KMS-11 (cell line): ENCODE measurements at regions not wholly inside any gene's neighbourhood (a gene's known extent, or its start where the extent isn't known, plus 50 kb on each side); places are given as distances from the start of the nearest gene placed in this dataset.

Source experiments
- H2AFZ ChIP-seq: fragments of 200-600 bp; sonication (generic); 2 replicates; pipeline ENCODE4 v1.6.1; 2016; ENCODE audit warnings: antibody characterized with exemption, mixed run types, low read depth
- H3K27ac ChIP-seq: fragments of 200-600 bp; sonication (generic); 2 replicates; pipeline ENCODE4 v1.6.1; 2016; ENCODE audit warnings: mild to moderate bottlenecking, mixed run types
- H3K27me3 ChIP-seq: fragments of 200-600 bp; sonication (generic); 2 replicates; pipeline ENCODE4 v1.6.1; 2017; ENCODE audit warnings: mild to moderate bottlenecking, low read depth, mixed run types, moderate library complexity; ENCODE audit not compliant: insufficient read depth
- H3K36me3 ChIP-seq: fragments of 200-600 bp; sonication (generic); 2 replicates; pipeline ENCODE4 v1.6.1; 2017; ENCODE audit warnings: mild to moderate bottlenecking, mixed run types; ENCODE audit not compliant: insufficient read depth
- H3K4me1 ChIP-seq: fragments of 200-600 bp; sonication (generic); 2 replicates; pipeline ENCODE4 v1.6.1; 2016; ENCODE audit warnings: mild to moderate bottlenecking, low read depth, mixed run types; ENCODE audit not compliant: poor library complexity, severe bottlenecking
- H3K4me2 ChIP-seq: fragments of 200-600 bp; sonication (generic); 2 replicates; pipeline ENCODE4 v1.7.0; 2016; ENCODE audit warnings: mild to moderate bottlenecking, mixed run types
- H3K4me3 ChIP-seq: fragments of 200-600 bp; sonication (generic); IDR thresholded peaks from 2 replicates; pipeline ENCODE4 v1.6.1; 2017; ENCODE audit warnings: low read depth, low read length, mixed read lengths; ENCODE audit not compliant: insufficient read depth
- H3K79me2 ChIP-seq: fragments of 200-600 bp; sonication (generic); 2 replicates; pipeline ENCODE4 v1.6.1; 2016; ENCODE audit warnings: low read depth, mixed run types; ENCODE audit not compliant: insufficient read depth
- H3K9ac ChIP-seq: fragments of 200-600 bp; sonication (generic); 2 replicates; pipeline ENCODE4 v1.6.1; 2016; ENCODE audit warnings: mild to moderate bottlenecking, mixed run types
- H4K20me1 ChIP-seq: fragments of 200-600 bp; sonication (generic); 2 replicates; pipeline ENCODE4 v1.6.1; 2016; ENCODE audit warnings: mild to moderate bottlenecking, mixed run types; ENCODE audit not compliant: insufficient read depth
- TF ChIP-seq, protein P1 (sequence below): fragments of 200-600 bp; sonication (generic); conservative IDR thresholded peaks from 2 replicates; pipeline ENCODE4 v1.6.1; 2017; ENCODE audit warnings: low read depth, mild to moderate bottlenecking, antibody characterized with exemption, low read length, moderate library complexity, mixed read lengths

GRCh38 chr9:22863106-22863505, 416.5 kb downstream of the DMRTA1 start:
- no peaks in the 10 kb centered on the region for H3K79me2 ChIP-seq
- H3K27me3 ChIP-seq, result no peaks in the 10 kb centered on the region
- no peaks in the 10 kb centered on the region for H3K36me3 ChIP-seq
- no peaks in the 10 kb centered on the region for H4K20me1 ChIP-seq
- no peak overlapping the region for H3K27ac ChIP-seq
- H3K4me3 ChIP-seq, result no peak overlapping the region
- H3K4me2 ChIP-seq, result no peak overlapping the region
- H2AFZ ChIP-seq, result no peak overlapping the region
- TF ChIP-seq, protein P1, sequence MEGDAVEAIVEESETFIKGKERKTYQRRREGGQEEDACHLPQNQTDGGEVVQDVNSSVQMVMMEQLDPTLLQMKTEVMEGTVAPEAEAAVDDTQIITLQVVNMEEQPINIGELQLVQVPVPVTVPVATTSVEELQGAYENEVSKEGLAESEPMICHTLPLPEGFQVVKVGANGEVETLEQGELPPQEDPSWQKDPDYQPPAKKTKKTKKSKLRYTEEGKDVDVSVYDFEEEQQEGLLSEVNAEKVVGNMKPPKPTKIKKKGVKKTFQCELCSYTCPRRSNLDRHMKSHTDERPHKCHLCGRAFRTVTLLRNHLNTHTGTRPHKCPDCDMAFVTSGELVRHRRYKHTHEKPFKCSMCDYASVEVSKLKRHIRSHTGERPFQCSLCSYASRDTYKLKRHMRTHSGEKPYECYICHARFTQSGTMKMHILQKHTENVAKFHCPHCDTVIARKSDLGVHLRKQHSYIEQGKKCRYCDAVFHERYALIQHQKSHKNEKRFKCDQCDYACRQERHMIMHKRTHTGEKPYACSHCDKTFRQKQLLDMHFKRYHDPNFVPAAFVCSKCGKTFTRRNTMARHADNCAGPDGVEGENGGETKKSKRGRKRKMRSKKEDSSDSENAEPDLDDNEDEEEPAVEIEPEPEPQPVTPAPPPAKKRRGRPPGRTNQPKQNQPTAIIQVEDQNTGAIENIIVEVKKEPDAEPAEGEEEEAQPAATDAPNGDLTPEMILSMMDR, result no peak
- H3K4me1 ChIP-seq, result no peaks in the 10 kb centered on the region
- H3K9ac ChIP-seq, result no peak overlapping the region

- no peaks in the 10 kb centered on the region for H3K27me3 ChIP-seq
- no peaks in the 10 kb centered on the region for H4K20me1 ChIP-seq
- H3K4me3 ChIP-seq, result no peak overlapping the region
- no peak overlapping the region for H2AFZ ChIP-seq
- no peaks in the 10 kb centered on the region for H3K79me2 ChIP-seq
- no peak overlapping the region for H3K9ac ChIP-seq
- TF ChIP-seq, protein P1, result no peak
- no peak overlapping the region for H3K4me2 ChIP-seq
- H3K27ac ChIP-seq, result no peak overlapping the region
- H3K4me1 ChIP-seq, result no peaks in the 10 kb centered on the region
- no peaks in the 10 kb centered on the region for H3K36me3 ChIP-seq
Measured at GRCh38 chr9:22863736-22864135, 417.1 kb downstream of the DMRTA1 start.

GRCh38 chr9:22893196-22893843, 446.7 kb downstream of the DMRTA1 start:
- Histone ChIP-seq H3K27ac (no peak overlapping the region), H3K79me2 (no peaks in the 10 kb centered on the region), H3K27me3 (no peaks in the 10 kb centered on the region), H3K9ac (no peak overlapping the region), H4K20me1 (no peaks in the 10 kb centered on the region), H3K4me2 (no peak overlapping the region), H3K4me3 (no peak overlapping the region), H2AFZ (no peak overlapping the region), H3K36me3 (no peaks in the 10 kb centered on the region), H3K4me1 (no peaks in the 10 kb centered on the region)
- TF ChIP-seq, protein P1, result no peak

- Histone ChIP-seq H3K36me3 (no peaks in the 10 kb centered on the region), H3K27ac (no peak overlapping the region)
Measured at GRCh38 chr9:22898591-22898990, 452.0 kb downstream of the DMRTA1 start.

More at GRCh38 chr9:22898591-22898990, 452.0 kb downstream of the DMRTA1 start:
- no peaks in the 10 kb centered on the region for H3K4me1 ChIP-seq
- no peaks in the 10 kb centered on the region for H4K20me1 ChIP-seq
- H3K9ac ChIP-seq, result no peak overlapping the region
- no peak overlapping the region for H2AFZ ChIP-seq
- TF ChIP-seq, protein P1, result no peak
- H3K4me2 ChIP-seq, result no peak overlapping the region
- H3K4me3 ChIP-seq, result no peak overlapping the region
- no peaks in the 10 kb centered on the region for H3K79me2 ChIP-seq
- H3K27me3 ChIP-seq, result no peaks in the 10 kb centered on the region
